ENCODE measurements at regions not wholly inside any gene's neighbourhood (a gene's known extent, or its start where the extent isn't known, plus 50 kb on each side); places are given as distances from the start of the nearest gene placed in this dataset.

GRCh38 chr13:31952641-31953380 is 78.8 kb upstream of the FRY start:
- POLR2A ChIA-PET, result no interaction called here
- no peak overlapping the region for H3K4me3 ChIP-seq (ENCODE audit: low read depth, low read length)
- CTCF ChIA-PET, result interaction anchor here (1.1 to 1.8 kb wide), 2 partner anchors 43 to 628 kb away, joined by 3 to 5 read pairs; no protein-coding TSS in a partner anchor
- DNase-seq (ENCODE audit: low read depth, low spot score), result no peak
- TF ChIP-seq, protein P1, sequence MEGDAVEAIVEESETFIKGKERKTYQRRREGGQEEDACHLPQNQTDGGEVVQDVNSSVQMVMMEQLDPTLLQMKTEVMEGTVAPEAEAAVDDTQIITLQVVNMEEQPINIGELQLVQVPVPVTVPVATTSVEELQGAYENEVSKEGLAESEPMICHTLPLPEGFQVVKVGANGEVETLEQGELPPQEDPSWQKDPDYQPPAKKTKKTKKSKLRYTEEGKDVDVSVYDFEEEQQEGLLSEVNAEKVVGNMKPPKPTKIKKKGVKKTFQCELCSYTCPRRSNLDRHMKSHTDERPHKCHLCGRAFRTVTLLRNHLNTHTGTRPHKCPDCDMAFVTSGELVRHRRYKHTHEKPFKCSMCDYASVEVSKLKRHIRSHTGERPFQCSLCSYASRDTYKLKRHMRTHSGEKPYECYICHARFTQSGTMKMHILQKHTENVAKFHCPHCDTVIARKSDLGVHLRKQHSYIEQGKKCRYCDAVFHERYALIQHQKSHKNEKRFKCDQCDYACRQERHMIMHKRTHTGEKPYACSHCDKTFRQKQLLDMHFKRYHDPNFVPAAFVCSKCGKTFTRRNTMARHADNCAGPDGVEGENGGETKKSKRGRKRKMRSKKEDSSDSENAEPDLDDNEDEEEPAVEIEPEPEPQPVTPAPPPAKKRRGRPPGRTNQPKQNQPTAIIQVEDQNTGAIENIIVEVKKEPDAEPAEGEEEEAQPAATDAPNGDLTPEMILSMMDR (IDR thresholded peaks at IDR 0.05; ENCODE audit: insufficient read depth, low read length, missing control alignments), result no peak

DNA sequence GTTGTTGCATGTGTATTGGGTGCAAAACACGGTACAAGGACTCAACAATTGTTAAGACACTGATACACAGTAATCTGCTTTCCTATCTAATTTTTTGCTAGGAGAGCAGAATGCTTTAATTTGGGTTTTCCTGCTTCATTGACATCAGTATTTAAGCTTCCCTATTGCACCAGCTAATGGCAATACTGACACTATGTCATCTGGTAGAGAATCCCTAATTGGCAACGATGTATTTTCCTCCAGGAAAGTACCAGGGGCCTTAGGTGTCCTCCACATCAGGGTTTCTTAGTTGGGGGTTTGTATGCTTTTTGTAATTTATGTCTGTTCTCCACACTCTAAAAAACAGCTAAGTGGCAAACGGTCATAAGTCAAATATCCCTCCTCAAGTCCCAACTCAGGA is 76.5 kb upstream of the FRY start:
- DNase-seq (ENCODE audit: low read depth, low spot score), result no peak
- TF ChIP-seq, protein P1 (IDR thresholded peaks at IDR 0.05; ENCODE audit: insufficient read depth, low read length, missing control alignments), result no peak
- POLR2A ChIA-PET, result no interaction called here
- CTCF ChIA-PET, result no interaction called here
- H3K4me3 ChIP-seq (ENCODE audit: low read depth, low read length), result no peak overlapping the region

DNA sequence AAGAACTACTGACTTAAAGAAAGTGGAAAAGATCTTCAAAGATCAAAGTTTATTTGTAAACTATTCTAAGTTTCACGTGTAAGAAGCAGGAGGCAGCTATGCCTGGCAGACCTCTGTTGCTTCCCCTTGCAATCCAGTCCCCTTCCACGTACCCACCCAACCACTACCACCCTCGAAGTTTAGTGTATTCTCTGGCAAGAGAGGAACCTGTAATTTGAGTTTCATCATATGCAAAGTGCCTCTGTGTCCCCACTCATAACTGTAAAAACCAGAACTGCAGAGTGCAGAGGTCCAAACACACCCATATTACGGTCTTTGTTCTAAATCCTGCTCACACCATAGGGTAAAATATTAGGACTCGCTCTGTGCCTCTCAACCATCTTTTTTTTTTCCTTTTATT is 75.8 kb upstream of the FRY start:
- H3K4me3 ChIP-seq (ENCODE audit: low read depth, low read length), result no peak overlapping the region
- TF ChIP-seq, protein P1 (IDR thresholded peaks at IDR 0.05; ENCODE audit: insufficient read depth, low read length, missing control alignments), result no peak
- POLR2A ChIA-PET, result no interaction called here
- DNase-seq (ENCODE audit: low read depth, low spot score), result no peak
- CTCF ChIA-PET, result no interaction called here

DNA sequence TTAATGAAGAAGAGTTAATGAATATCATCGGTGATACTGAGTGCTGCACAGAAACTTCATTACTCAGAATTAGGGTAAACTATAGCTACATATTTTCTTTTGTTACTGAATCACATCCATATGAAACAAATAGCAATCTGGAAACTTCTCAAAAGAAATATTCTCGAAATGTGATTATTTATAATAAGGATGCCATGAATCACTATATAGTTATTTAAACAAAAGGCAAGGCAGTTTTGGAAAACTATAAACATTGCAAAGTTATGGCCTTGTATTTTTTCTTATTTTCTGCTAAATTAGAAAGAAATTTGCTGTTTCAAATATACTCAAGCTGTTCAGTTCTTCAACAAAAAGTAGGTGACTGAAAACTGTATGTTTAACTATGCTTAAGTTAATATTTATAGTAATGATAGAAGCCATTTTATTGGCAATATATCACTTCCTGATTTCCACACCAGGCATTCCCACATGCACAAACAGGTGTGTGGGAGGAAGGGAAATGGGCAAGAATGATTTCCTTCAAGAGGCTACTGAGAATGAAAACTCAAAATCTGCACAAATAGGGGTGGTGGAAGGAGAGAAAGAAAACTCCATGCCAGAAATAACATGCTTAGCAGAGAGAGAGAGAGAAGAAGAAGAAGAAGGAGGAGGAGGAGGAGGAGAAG is 74.5 kb upstream of the FRY start:
- no peak for DNase-seq (ENCODE audit: low read depth, low spot score)
- TF ChIP-seq, protein P1 (IDR thresholded peaks at IDR 0.05; ENCODE audit: insufficient read depth, low read length, missing control alignments), result no peak
- H3K4me3 ChIP-seq (ENCODE audit: low read depth, low read length), result no peak overlapping the region
- ChIA-PET CTCF (interaction anchor here (0.7 kb wide), 1 partner anchor 47 kb away, joined by 3 read pairs; no protein-coding TSS in a partner anchor), POLR2A (no interaction called here)

DNA sequence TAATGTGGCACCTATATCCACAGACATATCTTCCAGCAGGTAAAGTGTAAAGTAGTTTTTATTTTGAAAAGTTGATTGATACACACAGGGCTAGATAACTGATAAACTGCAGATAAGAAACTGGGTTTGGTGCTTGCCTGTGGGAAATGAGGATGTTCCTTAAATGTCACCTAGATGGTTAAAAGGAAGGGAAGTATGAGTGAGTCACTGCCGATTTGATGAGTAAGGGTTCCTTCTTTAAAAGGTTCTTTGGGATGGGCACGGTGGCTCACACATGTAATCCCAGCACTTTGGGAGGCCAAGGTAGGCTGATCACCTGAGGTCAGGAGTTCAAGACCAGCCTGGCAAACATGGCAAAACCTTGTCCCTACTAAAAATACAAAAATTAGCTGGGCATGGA is 73.8 kb upstream of the FRY start:
- ChIA-PET POLR2A (no interaction called here), CTCF (no interaction called here)
- no peak overlapping the region for H3K4me3 ChIP-seq (ENCODE audit: low read depth, low read length)
- DNase-seq (ENCODE audit: low read depth, low spot score), result no peak
- TF ChIP-seq, protein P1 (IDR thresholded peaks at IDR 0.05; ENCODE audit: insufficient read depth, low read length, missing control alignments), result no peak

DNA sequence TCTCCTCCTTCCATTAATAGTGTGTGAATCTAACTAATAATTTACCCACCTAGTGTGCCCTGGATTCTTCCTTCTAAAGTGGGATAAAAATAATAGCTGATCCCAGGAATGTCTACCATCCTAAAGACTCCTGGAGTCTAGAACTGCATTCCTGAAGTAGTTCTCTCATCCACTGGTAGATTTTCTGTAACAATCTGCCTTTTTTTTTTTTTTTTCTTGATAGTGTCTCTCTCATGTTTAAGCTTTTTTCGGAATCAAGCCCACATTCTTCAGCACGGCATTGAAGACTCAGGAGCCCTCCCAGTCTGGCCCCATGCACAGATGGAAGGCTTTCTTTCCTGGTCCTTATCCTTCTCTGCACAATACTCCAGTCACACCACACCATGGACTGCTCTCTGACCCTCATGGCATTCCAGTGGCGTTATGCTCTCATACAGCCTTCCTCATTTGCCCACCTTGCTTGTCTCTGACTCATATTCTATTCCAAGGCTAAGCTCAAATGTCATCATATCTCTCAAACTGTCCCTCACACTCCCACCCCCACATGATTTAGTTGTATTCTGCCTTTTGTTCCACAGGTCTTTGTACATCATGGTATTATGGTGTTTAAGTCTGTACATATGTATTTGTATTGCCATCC is 68.7 kb upstream of the FRY start:
- ChIA-PET POLR2A (no interaction called here), CTCF (no interaction called here)
- DNase-seq (ENCODE audit: low read depth, low spot score), result no peak
- H3K4me3 ChIP-seq (ENCODE audit: low read depth, low read length), result no peak overlapping the region
- TF ChIP-seq, protein P1 (IDR thresholded peaks at IDR 0.05; ENCODE audit: insufficient read depth, low read length, missing control alignments), result no peak

Data from AG04449 (cell line).